ENCODE measurements at regions not wholly inside any gene's neighbourhood (a gene's known extent, or its start where the extent isn't known, plus 50 kb on each side); places are given as distances from the start of the nearest gene placed in this dataset.

- Histone ChIP-seq H3K9ac (ENCODE audit: insufficient read depth in 1 of 2, low read length in 2 of 2) (no peak overlapping the region), H3K36me3 (ENCODE audit: control insufficient read depth in 4 of 4, insufficient read depth in 4 of 4, low read length in 4 of 4) (no peaks in the 10 kb centered on the region), H3K9me3 (ENCODE audit: control insufficient read depth in 4 of 4, insufficient read depth in 3 of 4, low read length in 3 of 4) (no peaks in the 10 kb centered on the region), H3K4me1 (ENCODE audit: control insufficient read depth in 5 of 5, insufficient read depth in 5 of 5, low read length in 5 of 5) (no peaks in the 10 kb centered on the region), H3K4me3 (no peak overlapping the region), H3K27ac (ENCODE audit: low read depth in 1 of 2, low read length in 1 of 2) (no peak overlapping the region), H3K27me3 (ENCODE audit: control insufficient read depth in 3 of 3, insufficient read depth in 3 of 3, low read length in 2 of 3) (peaks cover 0 to 8% (median 0%) of the 10 kb centered on the region in 3 donors)
- TF ChIP-seq CTCF (IDR thresholded peaks at IDR 0.05; ENCODE audit: control extremely low read depth, extremely low read depth), result no peak
- no peak for DNase-seq
- WGBS, 2 donors, result 77 to 82% methylated on average over 6 of the region's 6 CpGs
- no peak for ATAC-seq (ENCODE audit: insufficient read depth, low FRiP score)
These were observed 275.1 kb downstream of the PTPRU start for GRCh38 chr1:29511436-29511835.

- no peak for DNase-seq
- no peak for TF ChIP-seq CTCF (IDR thresholded peaks at IDR 0.05; ENCODE audit: control extremely low read depth, extremely low read depth)
- H3K9ac ChIP-seq (ENCODE audit: insufficient read depth in 1 of 2, low read length in 2 of 2), result no peak overlapping the region
- peaks cover 0 to 10% (median 0%) of the 10 kb centered on the region in 3 donors for H3K27me3 ChIP-seq (ENCODE audit: control insufficient read depth in 3 of 3, insufficient read depth in 3 of 3, low read length in 2 of 3)
- no peaks in the 10 kb centered on the region for H3K36me3 ChIP-seq (ENCODE audit: control insufficient read depth in 4 of 4, insufficient read depth in 4 of 4, low read length in 4 of 4)
- ATAC-seq (ENCODE audit: insufficient read depth, low FRiP score), result no peak
- H3K27ac ChIP-seq (ENCODE audit: low read depth in 1 of 2, low read length in 1 of 2), result no peak overlapping the region
- no peak overlapping the region for H3K4me3 ChIP-seq
- H3K9me3 ChIP-seq (ENCODE audit: control insufficient read depth in 4 of 4, insufficient read depth in 3 of 4, low read length in 3 of 4), result no peaks in the 10 kb centered on the region
- H3K4me1 ChIP-seq (ENCODE audit: control insufficient read depth in 5 of 5, insufficient read depth in 5 of 5, low read length in 5 of 5), result peaks cover 0 to 6% (median 0%) of the 10 kb centered on the region in 5 donors
- WGBS, 2 donors, result 55 to 70% methylated on average over 3 of the region's 3 CpGs
These were observed 272.3 kb downstream of the PTPRU start for GRCh38 chr1:29508458-29509107.

- TF ChIP-seq CTCF (IDR thresholded peaks at IDR 0.05; ENCODE audit: control extremely low read depth, extremely low read depth), result no peak
- 80 to 83% methylated on average over 12 of the region's 12 CpGs for WGBS, 2 donors
- Histone ChIP-seq H3K27me3 (ENCODE audit: control insufficient read depth in 3 of 3, insufficient read depth in 3 of 3, low read length in 2 of 3) (peaks cover 0 to 8% (median 0%) of the 10 kb centered on the region in 3 donors), H3K36me3 (ENCODE audit: control insufficient read depth in 4 of 4, insufficient read depth in 4 of 4, low read length in 4 of 4) (no peaks in the 10 kb centered on the region), H3K4me3 (no peak overlapping the region), H3K4me1 (ENCODE audit: control insufficient read depth in 5 of 5, insufficient read depth in 5 of 5, low read length in 5 of 5) (peaks cover 0 to 6% (median 0%) of the 10 kb centered on the region in 5 donors), H3K27ac (ENCODE audit: low read depth in 1 of 2, low read length in 1 of 2) (no peak overlapping the region), H3K9me3 (ENCODE audit: control insufficient read depth in 4 of 4, insufficient read depth in 3 of 4, low read length in 3 of 4) (no peaks in the 10 kb centered on the region), H3K9ac (ENCODE audit: insufficient read depth in 1 of 2, low read length in 2 of 2) (no peak overlapping the region)
- no peak for ATAC-seq (ENCODE audit: insufficient read depth, low FRiP score)
- DNase-seq, result no peak
These were observed 270.4 kb downstream of the PTPRU start for GRCh38 chr1:29506678-29507225.
